ENCODE measurements at regions not wholly inside any gene's neighbourhood (a gene's known extent, or its start where the extent isn't known, plus 50 kb on each side); places are given as distances from the start of the nearest gene placed in this dataset.

DNA sequence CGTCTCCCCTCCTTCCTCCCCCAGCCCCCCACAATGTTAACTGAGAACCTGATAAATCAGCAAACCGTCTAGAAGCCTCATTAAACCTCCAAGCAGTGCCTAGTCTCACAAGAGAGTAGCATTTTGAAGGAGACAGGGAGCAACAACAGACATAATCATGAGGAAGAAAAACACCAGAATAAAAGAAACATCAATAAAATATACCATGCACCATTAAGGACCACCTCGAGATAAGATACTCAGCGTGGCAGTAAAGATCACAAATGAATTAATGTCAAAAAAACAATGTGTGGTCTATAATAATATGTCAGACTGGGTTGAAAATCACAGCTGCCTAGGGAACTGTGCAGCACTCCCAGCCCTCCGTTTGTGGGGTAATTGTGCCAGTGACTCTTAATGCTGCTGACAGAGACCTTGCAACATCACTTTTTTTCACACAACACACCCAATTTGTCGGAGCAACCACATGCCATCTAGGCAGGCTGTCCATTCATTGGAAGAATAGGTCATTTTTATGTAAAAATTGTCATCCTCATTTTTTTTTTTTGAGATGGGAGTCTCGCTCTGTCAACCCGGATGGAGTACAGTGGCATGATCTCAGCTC is 450.8 kb upstream of the WWC1 start:
- DNase-seq (ENCODE audit: extremely low spot score) = no peak
- ChIA-PET POLR2A (no interaction called here), CTCF (no interaction called here)
- no peak for TF ChIP-seq CTCF (IDR thresholded peaks at IDR 0.05; ENCODE audit: control extremely low read depth, extremely low read depth, low read depth, missing control alignments)

DNA sequence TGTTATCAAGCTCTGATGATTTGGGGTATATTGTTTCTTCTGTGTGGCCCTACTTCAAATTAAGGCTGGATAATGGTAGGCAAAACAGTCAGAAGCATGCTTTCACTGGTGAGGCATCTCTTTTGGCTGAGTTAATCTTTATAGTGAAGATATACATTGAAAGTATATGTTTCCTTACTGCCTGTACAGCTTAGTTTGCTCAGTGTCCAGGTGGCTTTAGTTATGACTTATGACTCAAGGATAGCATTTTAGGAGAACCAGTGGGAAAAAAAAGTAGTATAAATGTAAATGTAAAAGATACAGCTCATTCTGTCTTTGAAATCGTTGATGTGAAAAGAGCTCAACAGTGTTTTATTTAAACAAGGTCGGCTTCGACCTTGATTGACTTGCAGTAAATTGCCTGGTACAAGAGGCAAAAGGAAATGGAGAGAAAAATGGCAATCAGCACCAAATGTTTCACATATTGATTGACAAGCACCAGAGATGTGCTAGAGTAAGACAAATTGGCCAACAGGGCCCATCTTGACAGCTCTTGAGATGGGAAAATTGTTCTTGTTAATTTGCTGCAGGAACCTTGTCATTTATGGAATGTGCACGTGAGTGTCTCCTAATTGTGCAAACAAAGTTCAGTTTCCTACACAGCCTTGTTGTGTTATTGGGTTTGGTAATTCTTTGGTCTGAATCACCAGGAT is 447.4 kb upstream of the WWC1 start:
- no peak for DNase-seq (ENCODE audit: extremely low spot score)
- TF ChIP-seq CTCF (IDR thresholded peaks at IDR 0.05; ENCODE audit: control extremely low read depth, extremely low read depth, low read depth, missing control alignments) = no peak
- ChIA-PET CTCF (no interaction called here), POLR2A (no interaction called here)

GRCh38 chr5:167845952-167846351 is 445.5 kb upstream of the WWC1 start:
- ChIA-PET CTCF (no interaction called here), POLR2A (no interaction called here)
- no peak for TF ChIP-seq CTCF (IDR thresholded peaks at IDR 0.05; ENCODE audit: control extremely low read depth, extremely low read depth, low read depth, missing control alignments)
- no peak for DNase-seq (ENCODE audit: extremely low spot score)

GRCh38 chr5:167849874-167850273 is 441.6 kb upstream of the WWC1 start:
- TF ChIP-seq CTCF (IDR thresholded peaks at IDR 0.05; ENCODE audit: control extremely low read depth, extremely low read depth, low read depth, missing control alignments) = no peak
- no peak for DNase-seq (ENCODE audit: extremely low spot score)
- POLR2A ChIA-PET = no interaction called here
- CTCF ChIA-PET = interaction anchor here (1.2 to 1.6 kb wide), 4 partner anchors 13 to 26 kb away, joined by 3 to 4 read pairs (median 4); no protein-coding TSS in a partner anchor

- no peak for TF ChIP-seq CTCF (IDR thresholded peaks at IDR 0.05; ENCODE audit: control extremely low read depth, extremely low read depth, low read depth, missing control alignments)
- DNase-seq (ENCODE audit: extremely low spot score) = no peak
- CTCF ChIA-PET = interaction anchor here (1.2 to 1.6 kb wide), 5 partner anchors 12 to 42 kb away, joined by 3 to 4 read pairs (median 3); no protein-coding TSS in a partner anchor
- POLR2A ChIA-PET = no interaction called here
Measured at GRCh38 chr5:167850911-167851310, 440.5 kb upstream of the WWC1 start.

GRCh38 chr5:167851416-167851815 is 440.0 kb upstream of the WWC1 start:
- TF ChIP-seq CTCF (IDR thresholded peaks at IDR 0.05; ENCODE audit: control extremely low read depth, extremely low read depth, low read depth, missing control alignments) = no peak
- CTCF ChIA-PET = interaction anchor here (1.2 to 1.6 kb wide), 5 partner anchors 12 to 41 kb away, joined by 3 to 4 read pairs (median 3); no protein-coding TSS in a partner anchor
- DNase-seq (ENCODE audit: extremely low spot score) = no peak
- POLR2A ChIA-PET = no interaction called here

Measured in GM10248 (cell line).